IPS-20b (cell line): ENCODE measurements at regions not wholly inside any gene's neighbourhood (a gene's known extent, or its start where the extent isn't known, plus 50 kb on each side); places are given as distances from the start of the nearest gene placed in this dataset.
"Not testable (repeated sequence)": the region's sequence is repeated elsewhere in the genome, so short reads cannot be mapped to it uniquely, and the experiment has no call there.

Source experiments
- H3K27ac ChIP-seq: one replicate; pipeline ENCODE4 v1.5.1; 2013; ENCODE audit warnings: low read length
- H3K27me3 ChIP-seq: 2 replicates; pipeline ENCODE4 v1.6.1; 2013; ENCODE audit warnings: mild to moderate bottlenecking, low read length, inconsistent platforms; ENCODE audit not compliant: insufficient read depth
- H3K36me3 ChIP-seq: 2 replicates; pipeline ENCODE4 v1.6.1; 2013; ENCODE audit warnings: low read depth, mild to moderate bottlenecking, inconsistent platforms, low read length, moderate library complexity; ENCODE audit not compliant: insufficient read depth
- H3K4me1 ChIP-seq: 2 replicates; pipeline ENCODE4 v1.6.1; 2013; ENCODE audit warnings: mild to moderate bottlenecking, control low read depth, inconsistent platforms, low read length, moderate library complexity; ENCODE audit not compliant: insufficient read depth
- H3K4me3 ChIP-seq: 2 replicates; pipeline ENCODE4 v1.5.1; 2013; ENCODE audit warnings: mild to moderate bottlenecking, low read length, inconsistent platforms
- H3K9ac ChIP-seq: 2 replicates; pipeline ENCODE4 v1.6.1; 2013; ENCODE audit warnings: low read depth, mild to moderate bottlenecking, inconsistent platforms, low read length, moderate library complexity
- H3K9me3 ChIP-seq: 2 replicates; pipeline ENCODE4 v1.6.1; 2013; ENCODE audit warnings: mild to moderate bottlenecking, low read depth, low read length, inconsistent platforms; ENCODE audit not compliant: insufficient read depth

DNA sequence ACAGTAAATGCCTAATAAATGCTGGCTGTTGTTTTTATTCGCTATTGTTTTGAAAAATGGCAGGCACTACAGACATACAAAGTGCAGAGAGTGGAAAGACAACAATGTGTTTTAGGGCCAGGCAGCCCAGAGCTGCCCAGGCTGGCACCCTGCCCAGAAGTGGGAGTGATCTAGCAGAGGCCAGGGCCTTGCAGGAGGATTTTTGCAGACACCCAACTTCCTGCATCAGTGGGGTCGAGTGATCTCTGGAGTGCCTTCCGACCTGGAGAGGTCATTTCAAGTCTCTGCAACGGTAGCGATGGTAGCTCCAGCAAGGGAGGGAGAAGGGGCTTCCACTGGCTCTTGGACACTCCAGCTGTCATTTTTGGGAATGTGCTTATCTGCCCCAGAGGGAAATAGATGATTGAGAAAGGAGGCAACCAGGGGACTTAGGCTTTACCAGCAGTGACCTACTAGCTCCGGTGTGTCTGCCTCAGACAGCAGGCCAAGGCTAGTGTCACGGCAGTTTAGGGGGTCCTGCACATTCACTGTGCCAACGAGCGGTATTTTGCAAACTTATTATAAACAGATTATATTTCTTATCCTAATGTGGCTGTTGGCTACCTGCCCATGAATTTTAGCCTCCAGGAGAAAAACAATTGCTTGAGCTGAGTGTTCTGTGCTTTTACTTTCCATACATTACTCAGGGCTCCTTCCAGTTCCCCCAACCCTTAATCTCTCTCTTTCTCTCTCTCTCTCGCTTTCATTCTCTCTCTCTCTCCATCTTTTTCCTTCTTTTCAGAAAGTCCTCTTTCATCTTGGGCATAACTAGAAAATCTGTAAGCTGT is 153.9 kb upstream of the PLGLB2 start:
- not testable (repeated sequence) for H3K27ac ChIP-seq, H3K4me3 ChIP-seq, H3K36me3 ChIP-seq, H3K9ac ChIP-seq, H3K9me3 ChIP-seq, H3K27me3 ChIP-seq, H3K4me1 ChIP-seq

DNA sequence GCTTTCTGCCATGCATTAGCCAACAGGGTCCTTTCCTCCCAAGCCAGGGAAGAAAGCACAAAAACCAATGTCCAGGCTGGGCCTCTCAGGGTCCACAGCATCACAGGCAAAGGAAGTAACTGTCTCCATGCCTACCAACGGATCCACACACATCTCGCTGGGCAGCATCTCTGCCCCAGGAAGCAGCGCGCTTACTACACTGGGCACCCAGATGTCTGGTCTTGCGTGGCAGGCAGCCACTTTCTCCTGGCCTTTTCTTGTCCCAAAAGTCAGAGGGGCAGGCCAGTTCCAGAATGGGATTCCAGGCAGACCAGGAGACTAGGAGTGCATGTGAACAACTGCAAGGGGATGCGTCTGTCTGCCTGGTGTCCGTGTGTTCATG is 153.3 kb upstream of the PLGLB2 start:
- H3K4me3 ChIP-seq, H3K36me3 ChIP-seq, H3K27ac ChIP-seq: not testable (repeated sequence)

DNA sequence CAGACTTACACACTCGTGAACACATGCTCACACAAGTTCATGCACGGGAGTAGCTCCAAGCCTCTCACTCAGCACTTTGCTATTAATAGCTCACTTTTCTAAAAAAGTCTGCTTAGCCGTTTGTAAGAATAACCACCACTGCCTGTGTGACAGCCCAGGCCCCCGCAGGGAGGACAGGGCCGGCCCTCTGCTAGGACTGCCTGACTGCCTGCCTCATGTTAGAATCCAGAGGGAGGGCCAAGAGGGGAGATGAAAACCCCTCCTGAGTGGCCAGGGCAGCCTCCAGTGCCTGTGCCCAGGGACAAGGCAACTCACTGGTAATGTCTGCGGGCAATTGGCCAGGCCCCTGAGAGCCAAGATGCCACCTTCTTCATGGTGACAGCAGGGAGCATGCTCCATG is 152.9 kb upstream of the PLGLB2 start:
- not testable (repeated sequence) for H3K27ac ChIP-seq, H3K9me3 ChIP-seq, H3K27me3 ChIP-seq, H3K36me3 ChIP-seq, H3K9ac ChIP-seq, H3K4me3 ChIP-seq, H3K4me1 ChIP-seq

More for the DNA sequence above, 153.3 kb upstream of the PLGLB2 start:
- H3K9ac ChIP-seq, H3K9me3 ChIP-seq, H3K4me1 ChIP-seq, H3K27me3 ChIP-seq: not testable (repeated sequence)

GRCh38 chr2:87600961-87601360 is 146.9 kb upstream of the PLGLB2 start:
- not testable (repeated sequence) for H3K27ac ChIP-seq, H3K4me1 ChIP-seq, H3K4me3 ChIP-seq, H3K9me3 ChIP-seq, H3K9ac ChIP-seq, H3K27me3 ChIP-seq, H3K36me3 ChIP-seq

GRCh38 chr2:87602118-87602517 is 145.8 kb upstream of the PLGLB2 start:
- H3K9me3 ChIP-seq, H3K9ac ChIP-seq, H3K4me3 ChIP-seq, H3K27me3 ChIP-seq, H3K4me1 ChIP-seq, H3K27ac ChIP-seq, H3K36me3 ChIP-seq: not testable (repeated sequence)

- H3K27ac ChIP-seq, H3K4me1 ChIP-seq, H3K9ac ChIP-seq, H3K36me3 ChIP-seq, H3K9me3 ChIP-seq, H3K27me3 ChIP-seq, H3K4me3 ChIP-seq: not testable (repeated sequence)
Observed at GRCh38 chr2:87602728-87603127, 145.2 kb upstream of the PLGLB2 start.

GRCh38 chr2:87603418-87604278 is 144.2 kb upstream of the PLGLB2 start:
- not testable (repeated sequence) for H3K27ac ChIP-seq, H3K27me3 ChIP-seq, H3K4me1 ChIP-seq

GRCh38 chr2:87604279-87604818 is 143.5 kb upstream of the PLGLB2 start:
- H3K4me3 ChIP-seq, H3K27ac ChIP-seq, H3K9me3 ChIP-seq, H3K36me3 ChIP-seq, H3K4me1 ChIP-seq, H3K9ac ChIP-seq, H3K27me3 ChIP-seq: not testable (repeated sequence)

More at GRCh38 chr2:87603418-87604278, 144.2 kb upstream of the PLGLB2 start:
- not testable (repeated sequence) for H3K4me3 ChIP-seq, H3K36me3 ChIP-seq, H3K9me3 ChIP-seq, H3K9ac ChIP-seq

GRCh38 chr2:87604980-87605379 is 142.9 kb upstream of the PLGLB2 start:
- not testable (repeated sequence) for H3K9ac ChIP-seq, H3K27me3 ChIP-seq, H3K27ac ChIP-seq, H3K4me1 ChIP-seq, H3K36me3 ChIP-seq, H3K4me3 ChIP-seq, H3K9me3 ChIP-seq

GRCh38 chr2:87608377-87609166 is 139.3 kb upstream of the PLGLB2 start:
- H3K27ac ChIP-seq, H3K9ac ChIP-seq, H3K4me3 ChIP-seq, H3K9me3 ChIP-seq, H3K4me1 ChIP-seq, H3K27me3 ChIP-seq, H3K36me3 ChIP-seq: not testable (repeated sequence)

- H3K9me3 ChIP-seq, H3K27ac ChIP-seq, H3K36me3 ChIP-seq, H3K4me1 ChIP-seq, H3K9ac ChIP-seq, H3K27me3 ChIP-seq, H3K4me3 ChIP-seq: not testable (repeated sequence)
Observed at GRCh38 chr2:87610974-87611373, 136.9 kb upstream of the PLGLB2 start.
